Coronary artery (tissue), 2 donors: ENCODE measurements at regions not wholly inside any gene's neighbourhood (a gene's known extent, or its start where the extent isn't known, plus 50 kb on each side); places are given as distances from the start of the nearest gene placed in this dataset.

ENCODE experiments used
- DNase-seq: peaks from one replicate; pipeline ENCODE4 v3.0.0-alpha.2; 2017; ENCODE audit warnings: low spot score
- H3K27ac ChIP-seq, 2 donors: fragments of 200-600 bp; sonication (generic); one replicate each; pipeline ENCODE4 v1.5.1; 2016 to 2019
- H3K4me3 ChIP-seq: fragments of 200-600 bp; sonication (generic); 2 replicates; pipeline ENCODE4 v1.5.1; 2016; ENCODE audit warnings: mild to moderate bottlenecking, moderate library complexity
- TF ChIP-seq, protein P1 (sequence below): fragments of 200-600 bp; sonication (generic); IDR thresholded peaks from one replicate; pipeline ENCODE4 v1.5.1; 2019; ENCODE audit warnings: antibody characterized with exemption

DNA sequence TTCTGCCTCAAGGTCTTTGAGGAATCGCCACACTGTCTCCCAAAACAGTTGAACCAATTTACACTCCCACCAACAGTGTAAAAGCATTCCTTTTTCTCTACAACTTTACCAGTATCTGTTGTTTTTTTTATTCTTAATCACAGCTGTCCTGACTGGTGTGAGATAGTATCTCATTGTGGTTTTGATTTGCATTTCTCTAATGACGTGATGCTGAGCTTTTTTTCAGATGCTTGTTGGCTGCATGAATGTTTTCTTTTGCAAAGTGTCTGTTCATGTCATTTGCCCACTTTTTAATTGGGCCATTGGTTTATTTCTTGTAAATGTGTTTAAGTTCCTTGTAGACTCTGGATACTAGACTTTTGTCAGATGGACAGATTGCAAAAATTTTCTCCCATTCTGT is 400.0 kb downstream of the DEPDC1B start:
- H3K4me3 ChIP-seq, result no peak overlapping the region
- TF ChIP-seq, protein P1, sequence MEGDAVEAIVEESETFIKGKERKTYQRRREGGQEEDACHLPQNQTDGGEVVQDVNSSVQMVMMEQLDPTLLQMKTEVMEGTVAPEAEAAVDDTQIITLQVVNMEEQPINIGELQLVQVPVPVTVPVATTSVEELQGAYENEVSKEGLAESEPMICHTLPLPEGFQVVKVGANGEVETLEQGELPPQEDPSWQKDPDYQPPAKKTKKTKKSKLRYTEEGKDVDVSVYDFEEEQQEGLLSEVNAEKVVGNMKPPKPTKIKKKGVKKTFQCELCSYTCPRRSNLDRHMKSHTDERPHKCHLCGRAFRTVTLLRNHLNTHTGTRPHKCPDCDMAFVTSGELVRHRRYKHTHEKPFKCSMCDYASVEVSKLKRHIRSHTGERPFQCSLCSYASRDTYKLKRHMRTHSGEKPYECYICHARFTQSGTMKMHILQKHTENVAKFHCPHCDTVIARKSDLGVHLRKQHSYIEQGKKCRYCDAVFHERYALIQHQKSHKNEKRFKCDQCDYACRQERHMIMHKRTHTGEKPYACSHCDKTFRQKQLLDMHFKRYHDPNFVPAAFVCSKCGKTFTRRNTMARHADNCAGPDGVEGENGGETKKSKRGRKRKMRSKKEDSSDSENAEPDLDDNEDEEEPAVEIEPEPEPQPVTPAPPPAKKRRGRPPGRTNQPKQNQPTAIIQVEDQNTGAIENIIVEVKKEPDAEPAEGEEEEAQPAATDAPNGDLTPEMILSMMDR, result no peak
- DNase-seq, result no peak

DNA sequence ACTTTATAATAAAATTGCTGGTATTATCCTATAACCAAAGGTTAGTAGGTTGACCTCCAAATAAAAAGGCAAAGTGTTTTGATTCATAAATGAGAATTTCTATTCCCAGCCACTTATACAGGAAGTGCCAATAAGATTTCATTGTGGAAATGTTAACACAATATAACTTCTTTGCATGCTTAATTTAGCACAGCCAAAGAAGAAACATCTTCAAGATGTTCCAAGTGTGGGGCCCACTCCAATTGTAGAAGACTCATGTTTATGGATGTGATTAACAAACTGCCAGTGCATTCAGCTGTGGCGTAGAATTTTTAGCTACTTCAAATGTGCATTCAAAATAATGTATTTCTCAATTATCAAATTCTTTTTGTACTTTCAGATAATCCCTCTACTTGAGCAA is 402.3 kb downstream of the DEPDC1B start:
- TF ChIP-seq, protein P1, result no peak
- no peak for DNase-seq
- no peak overlapping the region for H3K4me3 ChIP-seq
- no peak overlapping the region for H3K27ac ChIP-seq

More for the DNA sequence above, 400.0 kb downstream of the DEPDC1B start:
- no peak overlapping the region for H3K27ac ChIP-seq

DNA sequence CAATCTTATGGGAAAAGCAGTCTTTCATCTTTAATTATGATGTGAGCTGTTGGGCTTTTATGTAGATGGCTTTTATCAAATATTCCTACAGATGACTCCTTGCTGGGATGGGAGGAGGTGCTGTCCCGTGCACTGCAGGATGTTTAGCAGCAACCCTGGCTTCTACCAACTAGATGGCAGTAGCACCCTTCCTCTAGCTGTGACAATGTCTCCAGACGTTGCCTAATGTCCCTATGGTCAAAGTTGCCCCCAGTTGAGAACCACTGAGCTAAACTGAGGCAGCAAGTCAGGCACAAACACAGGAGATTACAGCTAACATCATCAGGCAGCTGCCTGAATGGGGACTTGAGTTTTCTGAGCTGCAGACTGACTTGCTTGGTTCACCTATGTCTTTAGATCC is 401.9 kb upstream of the PDE4D start:
- H3K27ac ChIP-seq, result no peak overlapping the region
- no peak for DNase-seq

DNA sequence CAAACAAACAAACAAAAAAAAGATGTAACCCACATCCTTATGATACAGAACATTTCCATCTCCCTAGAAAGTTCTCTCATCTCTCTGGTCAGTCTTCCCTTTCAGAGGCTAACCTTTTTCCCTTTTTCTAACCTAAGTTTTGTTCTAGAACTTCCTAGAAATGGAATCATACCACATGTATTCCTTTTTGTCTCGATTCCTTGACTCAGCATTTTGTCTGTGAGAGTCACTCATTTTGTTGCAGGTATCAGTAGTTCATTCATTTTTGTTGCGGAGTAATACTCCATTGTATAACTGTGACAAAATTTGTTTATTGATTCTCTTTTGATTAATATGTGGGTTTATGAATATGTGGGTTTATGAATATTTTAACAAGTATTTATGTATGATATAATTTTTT is 400.0 kb upstream of the PDE4D start:
- TF ChIP-seq, protein P1, result no peak
- no peak overlapping the region for H3K4me3 ChIP-seq
- DNase-seq, result no peak
- H3K27ac ChIP-seq, result no peak overlapping the region

More for the DNA sequence above, 401.9 kb upstream of the PDE4D start:
- TF ChIP-seq, protein P1, result no peak
- H3K4me3 ChIP-seq, result no peak overlapping the region

DNA sequence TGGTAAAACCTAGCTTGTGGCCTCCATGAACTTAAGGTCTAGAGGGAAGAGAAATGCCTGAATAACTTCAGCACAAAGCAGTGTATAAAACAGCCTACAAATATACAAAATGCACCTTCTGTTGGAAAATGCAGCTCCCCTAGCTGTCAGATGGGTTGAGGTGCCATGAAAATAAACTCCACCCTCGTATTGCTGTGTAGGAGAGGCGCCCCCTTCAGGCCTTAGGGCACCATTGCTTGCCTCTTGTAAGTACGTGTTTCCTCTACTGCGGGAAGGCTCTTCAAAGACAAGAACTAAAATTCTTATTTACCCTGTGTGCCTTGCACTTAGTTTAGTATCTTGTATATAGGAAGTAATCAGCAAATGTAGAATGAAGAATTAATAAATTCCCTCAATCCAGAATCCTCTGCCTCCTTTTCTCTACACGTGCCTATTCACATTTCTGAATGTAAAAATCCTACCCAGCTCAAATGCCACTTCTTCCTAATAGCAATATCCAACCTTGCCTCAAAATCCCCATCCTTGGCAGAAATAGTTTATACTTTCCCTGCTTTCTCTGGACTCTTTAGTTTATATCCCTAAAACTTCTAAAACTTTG is 393.7 kb upstream of the PDE4D start:
- no peak overlapping the region for H3K27ac ChIP-seq
- TF ChIP-seq, protein P1, result no peak
- DNase-seq, result no peak
- no peak overlapping the region for H3K4me3 ChIP-seq

DNA sequence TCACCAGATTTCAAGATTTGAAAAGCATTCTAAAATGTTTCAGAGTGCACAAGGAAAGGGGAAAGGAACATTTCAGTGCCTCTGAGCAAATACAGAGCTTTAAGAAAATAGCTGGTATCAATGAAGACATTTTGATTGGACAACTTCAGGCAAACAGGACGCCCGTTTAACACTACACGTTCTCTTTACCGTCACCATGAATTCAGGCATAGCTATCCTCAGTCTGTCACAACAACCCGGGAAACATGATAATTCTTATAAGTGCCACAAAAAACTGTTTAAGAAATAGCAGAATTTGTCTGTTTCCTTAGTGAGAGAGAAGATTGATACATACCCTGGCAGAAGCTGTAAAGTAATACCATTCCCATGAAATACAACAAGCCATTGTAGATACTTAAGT is 392.4 kb upstream of the PDE4D start:
- peak overlapping the region in 1 of 2 donors; percentile 32 for H3K27ac ChIP-seq
- DNase-seq, result no peak
- no peak overlapping the region for H3K4me3 ChIP-seq
- TF ChIP-seq, protein P1, result no peak

DNA sequence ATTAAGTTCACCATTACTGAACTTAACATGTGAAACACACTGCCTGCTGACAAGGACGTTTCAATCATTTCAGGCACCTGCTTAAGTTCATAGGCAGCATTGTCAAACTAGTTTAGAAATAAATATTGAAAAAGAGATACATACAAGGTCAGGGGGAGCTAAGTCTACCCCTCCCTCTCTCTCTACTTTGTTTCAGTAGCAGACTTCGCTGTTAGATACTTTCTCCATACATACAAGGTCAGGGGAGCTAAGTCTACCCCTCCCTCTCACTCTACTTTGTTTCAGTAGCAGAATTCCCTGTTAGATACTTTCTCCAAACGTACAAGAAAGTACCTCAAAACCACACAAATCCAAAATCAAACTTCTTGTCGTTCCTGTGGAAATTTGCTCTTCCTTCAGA is 387.4 kb upstream of the PDE4D start:
- no peak overlapping the region for H3K27ac ChIP-seq
- DNase-seq, result no peak
- TF ChIP-seq, protein P1, result no peak
- H3K4me3 ChIP-seq, result no peak overlapping the region
